GM19035 (cell line): ENCODE measurements at regions not wholly inside any gene's neighbourhood (a gene's known extent, or its start where the extent isn't known, plus 50 kb on each side); places are given as distances from the start of the nearest gene placed in this dataset.

ENCODE experiments used
- ATAC-seq: cut with Tn5 transposase; IDR thresholded peaks from one replicate; pipeline ENCODE4 v1.9.1; 2021; ENCODE audit not compliant: unreplicated experiment

DNA sequence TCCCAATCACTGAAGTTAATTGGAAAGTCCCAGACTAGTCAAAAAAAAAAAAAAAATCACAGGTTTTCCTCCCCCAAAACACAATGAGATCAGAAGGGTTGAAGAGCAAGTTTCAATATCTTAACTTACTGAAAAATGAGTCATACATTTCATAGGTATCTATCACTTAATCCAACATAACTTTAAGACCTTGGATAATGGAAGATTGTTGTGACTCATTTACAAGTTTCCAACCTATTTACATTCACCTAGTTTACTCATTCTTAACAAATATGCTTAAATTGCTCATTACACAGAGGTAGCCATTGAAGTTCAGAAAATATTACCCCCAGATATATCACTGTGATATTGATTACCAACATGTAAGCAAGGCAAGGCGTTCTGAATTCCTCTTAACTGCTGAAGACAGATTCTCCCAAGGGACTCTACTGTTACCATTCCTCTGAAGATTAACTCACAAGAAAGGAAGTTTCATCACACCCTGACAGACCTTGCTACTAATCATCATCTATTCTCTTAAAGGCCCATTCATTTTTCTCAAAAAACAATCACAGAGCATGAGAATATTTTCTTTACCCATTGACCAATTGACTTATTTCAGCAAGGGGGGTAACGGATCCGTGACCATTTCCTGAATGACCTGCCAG is 563.8 kb downstream of the TLE1 start:
- no peak for ATAC-seq

DNA sequence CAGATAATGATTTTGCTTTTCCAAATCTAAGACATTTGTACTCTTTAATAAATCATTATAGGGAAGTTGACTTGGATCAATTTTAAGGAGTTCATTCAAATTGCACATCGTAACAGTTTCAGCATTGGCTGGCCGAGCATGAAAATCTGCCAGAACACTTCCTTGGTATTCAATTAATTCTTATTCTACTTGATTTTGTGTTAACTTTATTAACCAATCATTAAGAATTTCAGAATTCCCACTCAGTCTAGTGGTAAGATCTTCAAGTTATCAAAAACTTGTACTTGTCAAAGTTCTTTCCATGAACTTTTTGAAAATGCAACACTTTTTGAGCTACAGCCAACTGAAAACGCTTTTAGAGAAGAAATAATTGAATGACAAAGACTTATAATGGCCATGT is 565.8 kb downstream of the TLE1 start:
- ATAC-seq = no peak

DNA sequence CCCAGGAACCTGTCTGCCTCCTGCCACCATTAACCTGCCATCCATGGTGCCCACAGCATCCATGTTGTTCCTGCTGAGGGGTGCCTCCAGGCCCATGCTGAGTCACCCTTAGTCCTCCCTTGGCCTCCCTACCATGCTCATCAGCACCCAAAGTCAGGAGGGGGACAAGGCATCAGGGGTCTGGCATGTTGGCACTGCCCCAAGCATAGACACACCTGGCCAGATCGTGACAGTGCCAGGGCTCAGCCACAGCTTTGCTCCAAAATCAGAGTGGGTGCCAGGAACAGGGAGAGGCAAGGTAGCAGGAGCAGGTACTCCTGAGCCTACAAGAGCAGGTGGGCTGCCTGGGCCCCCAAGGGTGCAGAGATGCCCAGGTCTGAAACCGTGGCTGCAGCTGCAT is 566.6 kb downstream of the TLE1 start:
- no peak for ATAC-seq

DNA sequence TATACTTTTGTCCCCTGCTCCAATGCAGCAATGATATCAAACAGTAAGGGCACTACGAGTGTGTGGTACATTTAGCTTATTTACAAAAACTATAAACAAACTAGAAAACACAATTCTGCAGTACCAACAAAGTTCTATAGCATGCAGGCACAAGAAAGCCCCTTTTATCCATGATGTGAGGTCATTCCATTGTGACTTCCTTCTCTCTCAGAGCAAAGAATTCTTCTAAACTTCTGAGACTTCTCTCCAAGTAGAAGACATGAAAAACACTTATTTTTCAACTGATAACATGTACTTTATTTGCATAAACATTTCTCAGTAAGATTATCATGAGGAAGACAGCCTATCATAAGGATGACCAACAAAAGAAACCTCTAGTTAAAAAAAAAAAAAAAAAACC is 569.8 kb downstream of the TLE1 start:
- no peak for ATAC-seq

DNA sequence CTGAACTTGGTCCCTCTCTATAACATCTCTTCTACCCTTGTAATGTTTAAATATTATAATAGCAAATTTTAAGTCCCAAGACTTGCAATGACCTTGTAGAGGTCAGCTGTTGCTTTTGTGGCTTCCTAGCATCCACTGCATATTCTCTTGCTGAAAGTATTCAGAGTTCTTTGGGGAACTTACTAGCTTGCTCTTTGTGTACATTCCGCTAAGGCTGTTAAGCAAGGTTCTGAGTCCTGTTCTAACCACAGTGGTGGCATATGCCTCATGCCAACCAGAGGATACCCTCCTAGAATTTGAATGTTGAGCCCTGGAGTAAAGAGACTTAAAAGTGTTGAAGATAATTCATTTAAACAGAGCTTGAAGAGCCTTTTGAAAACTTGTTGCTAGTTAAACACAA is 570.9 kb downstream of the TLE1 start:
- no peak for ATAC-seq

DNA sequence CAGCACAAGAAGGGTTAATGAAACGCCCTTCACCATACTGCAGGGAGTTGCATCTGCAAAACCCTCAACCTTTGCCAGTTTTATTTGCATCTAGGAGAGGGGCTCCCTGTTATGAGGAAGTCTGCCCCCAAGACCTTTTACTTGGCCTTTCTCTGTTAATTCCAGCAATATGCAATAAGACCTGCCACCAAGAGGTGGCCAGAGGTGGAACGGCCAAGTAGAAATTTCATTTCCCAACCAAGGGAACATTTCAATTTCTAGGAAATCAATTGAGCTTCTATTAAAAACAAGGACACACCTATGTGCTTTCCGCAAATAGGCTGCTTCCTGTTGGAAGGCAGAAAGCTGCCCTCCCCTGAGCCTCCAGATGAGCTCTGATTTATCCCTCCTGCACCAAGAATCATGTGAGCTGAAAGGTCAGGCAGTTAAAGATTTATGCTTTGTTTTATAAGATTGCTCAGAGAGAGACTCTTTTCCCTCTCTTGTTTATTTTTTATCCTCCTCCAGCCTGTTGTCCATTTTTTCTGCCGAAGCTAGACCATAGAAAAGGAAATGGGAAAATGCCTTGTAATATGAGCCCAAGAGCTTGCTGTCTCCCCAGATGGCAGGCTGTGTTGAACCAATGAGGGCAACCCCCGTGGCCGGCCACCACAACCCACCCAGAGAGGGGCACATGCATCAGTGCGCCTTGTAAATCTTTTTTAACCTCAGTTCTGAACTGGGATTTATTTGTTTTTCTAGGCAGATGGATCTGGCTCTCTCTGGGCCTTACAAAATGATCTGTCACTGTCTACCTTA is 572.8 kb downstream of the TLE1 start:
- ATAC-seq = no peak

DNA sequence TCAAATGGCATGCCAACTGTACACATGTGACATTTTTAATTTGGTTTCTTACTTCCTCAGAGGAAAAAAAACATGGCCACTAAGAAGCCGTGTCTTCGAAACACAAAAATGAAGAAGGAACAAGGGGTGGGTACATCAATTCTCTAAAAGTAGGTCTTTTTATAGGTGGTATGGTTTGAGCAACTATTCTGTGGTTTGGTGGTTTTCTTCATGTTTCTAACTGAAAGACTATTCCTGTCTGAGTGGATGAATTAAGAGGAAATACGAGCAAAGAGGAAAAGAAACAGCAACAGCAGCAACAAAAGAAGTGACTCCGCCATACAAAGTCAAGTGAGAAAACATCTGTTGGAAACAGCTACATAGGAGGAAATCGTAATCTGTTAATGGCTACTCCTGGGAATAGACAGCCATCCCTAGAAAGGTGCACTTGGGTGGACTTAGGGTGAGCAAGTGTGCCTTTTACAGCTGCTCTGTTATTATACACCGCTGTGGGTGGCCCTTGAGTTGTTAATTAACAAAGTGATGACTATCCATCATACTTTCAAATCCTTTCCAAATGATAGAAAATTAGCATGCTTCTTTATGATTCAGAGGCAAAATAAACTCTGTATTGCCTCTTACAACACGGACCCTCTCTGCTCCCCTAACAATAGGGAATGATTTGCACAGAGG is 575.8 kb downstream of the TLE1 start:
- ATAC-seq = no peak

DNA sequence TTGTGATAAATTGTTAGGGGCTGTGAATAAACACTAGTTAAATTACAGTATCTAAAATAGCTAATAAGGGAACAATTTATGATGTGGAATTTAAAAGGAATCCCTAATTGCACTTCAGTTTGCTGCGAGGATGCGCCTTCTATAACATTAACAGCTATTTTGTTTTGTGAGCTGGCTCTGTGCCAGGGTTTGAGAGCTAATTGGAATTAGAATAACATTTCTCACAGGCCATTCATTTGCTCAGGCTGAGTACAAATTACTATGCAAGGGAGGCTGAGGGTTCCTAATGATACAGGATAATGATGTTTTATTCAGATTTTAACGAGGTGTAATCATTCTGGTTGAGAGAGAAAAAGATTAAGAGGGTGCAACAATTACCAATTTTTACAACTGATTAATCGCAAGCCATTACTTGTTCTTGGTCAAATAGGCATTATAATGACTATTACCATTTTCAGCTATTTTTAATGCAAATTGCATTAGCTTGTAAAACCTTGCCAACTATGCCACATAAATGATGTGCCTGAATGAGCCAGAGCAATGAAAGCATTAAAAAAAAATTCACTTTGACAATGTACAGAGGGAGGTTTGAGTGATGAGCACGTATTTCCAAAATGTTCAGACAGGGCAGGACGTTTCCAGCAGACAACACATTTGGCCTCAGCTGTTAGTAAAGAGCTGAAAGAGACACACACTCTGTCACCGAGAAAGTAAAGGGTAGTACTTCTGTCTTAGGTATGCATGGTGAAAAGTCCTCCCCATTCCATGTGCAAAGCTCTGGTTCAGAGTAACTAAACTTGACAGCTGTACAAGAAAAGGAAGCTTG is 576.5 kb downstream of the TLE1 start:
- no peak for ATAC-seq

DNA sequence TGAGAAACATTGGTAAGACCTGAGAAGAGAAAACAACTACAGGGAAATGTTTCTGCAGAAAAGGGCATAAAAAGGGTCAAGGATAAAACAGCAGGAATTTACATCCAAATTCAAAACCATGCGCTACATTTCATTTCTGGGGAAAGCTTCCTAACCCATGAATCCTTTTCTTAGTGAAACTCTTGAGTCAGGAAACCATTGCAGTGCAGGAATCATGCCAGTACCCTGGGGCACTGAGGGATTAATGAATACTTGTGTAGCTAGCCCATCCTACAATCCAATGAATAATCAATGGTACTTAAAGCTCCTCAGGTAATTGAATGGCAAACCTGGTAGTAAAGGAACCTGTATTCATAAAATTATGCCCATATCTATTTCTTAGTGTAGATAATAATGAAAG is 580.5 kb downstream of the TLE1 start:
- ATAC-seq = no peak

DNA sequence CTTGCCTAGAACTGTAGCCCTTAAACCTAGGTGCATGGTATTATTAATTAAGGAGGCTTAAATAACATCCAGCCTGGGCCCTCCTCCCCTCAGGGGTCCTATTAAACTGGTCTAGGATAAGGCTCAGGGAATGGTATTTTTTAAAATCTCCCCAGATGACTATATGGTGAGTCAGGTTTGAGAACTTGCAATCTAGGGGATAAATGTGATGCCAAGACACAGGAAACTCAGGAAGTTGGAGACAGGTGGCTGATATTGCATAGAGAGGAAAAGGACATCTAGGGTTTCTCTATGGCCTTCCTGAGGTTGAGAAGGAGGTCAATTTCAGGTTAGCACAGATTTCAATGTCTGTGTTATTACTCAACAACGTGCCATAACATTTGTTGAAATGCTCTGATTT is 581.0 kb downstream of the TLE1 start:
- no peak for ATAC-seq

DNA sequence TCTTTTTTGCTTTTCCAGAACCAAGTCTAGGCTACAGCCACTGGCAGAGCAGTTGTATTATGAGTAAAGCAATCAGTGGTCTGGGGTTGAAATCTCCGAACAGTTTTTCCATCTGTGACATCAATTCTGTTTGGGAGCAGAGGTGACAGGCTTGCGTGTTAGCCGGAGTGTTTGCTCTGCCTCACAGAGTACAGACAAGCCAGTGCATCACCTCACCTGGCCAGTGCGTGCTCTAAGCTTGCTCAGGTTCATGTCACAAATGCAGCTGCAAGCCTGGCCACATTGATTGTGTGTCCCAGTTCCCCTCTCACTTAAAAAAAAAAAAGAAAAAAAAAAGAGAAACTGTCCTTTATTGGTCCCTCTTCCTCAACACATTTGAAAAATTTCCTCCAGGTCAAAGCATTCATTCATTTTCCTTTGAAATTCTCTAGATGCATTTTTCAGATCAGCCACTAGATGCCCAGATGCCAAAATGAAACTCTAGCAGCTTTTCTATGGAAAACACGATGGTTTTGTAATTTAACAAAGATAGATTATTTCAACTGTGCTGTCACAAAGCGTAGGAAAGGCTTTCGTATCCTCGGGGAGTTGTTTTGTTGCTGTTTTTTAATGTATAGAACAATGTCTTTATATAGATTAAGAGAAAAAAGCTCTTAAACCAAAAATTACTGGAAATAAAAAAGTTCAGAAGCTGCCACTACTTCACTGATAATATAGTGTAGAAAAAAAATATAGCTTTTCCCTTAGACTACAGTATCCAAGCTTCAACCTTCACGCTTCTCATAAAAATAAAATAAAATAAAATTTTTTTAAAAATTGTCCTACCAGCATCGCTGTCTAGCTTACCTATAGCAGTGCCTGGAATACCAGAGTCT is 585.5 kb downstream of the TLE1 start:
- no peak for ATAC-seq

DNA sequence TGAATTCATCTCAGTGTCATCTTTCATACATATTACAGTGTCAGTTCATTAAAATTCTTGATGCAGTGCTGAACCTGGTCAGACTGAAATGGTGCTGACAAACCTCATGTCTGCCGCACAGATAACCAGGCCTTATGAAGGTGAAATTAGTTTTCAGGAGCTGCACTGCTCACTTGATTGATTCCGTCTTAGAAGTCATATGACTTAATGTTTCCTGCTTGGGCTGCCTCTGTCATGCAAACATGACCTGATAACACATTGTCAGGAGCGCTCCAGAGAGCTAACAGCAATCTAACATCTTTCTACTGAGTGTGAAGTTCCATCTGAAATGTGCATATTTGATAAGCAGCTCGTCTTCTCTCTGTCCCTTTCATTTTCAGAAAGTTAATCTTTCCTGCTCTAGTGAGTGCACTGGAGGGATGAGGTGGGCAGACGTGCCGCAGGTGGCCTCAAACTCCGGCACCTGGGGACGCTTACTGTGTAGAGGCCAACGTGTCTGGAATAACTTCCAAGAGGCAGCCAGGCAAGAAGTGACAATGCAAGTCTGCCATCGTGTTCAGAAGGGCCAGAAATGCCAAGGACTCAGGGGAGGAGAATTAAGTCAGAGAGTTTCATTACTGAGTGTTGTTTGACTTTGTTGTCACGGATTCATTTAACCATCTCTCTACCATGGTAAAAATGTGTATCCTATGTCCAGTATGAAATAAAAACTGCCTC is 592.1 kb downstream of the TLE1 start:
- ATAC-seq = no peak

DNA sequence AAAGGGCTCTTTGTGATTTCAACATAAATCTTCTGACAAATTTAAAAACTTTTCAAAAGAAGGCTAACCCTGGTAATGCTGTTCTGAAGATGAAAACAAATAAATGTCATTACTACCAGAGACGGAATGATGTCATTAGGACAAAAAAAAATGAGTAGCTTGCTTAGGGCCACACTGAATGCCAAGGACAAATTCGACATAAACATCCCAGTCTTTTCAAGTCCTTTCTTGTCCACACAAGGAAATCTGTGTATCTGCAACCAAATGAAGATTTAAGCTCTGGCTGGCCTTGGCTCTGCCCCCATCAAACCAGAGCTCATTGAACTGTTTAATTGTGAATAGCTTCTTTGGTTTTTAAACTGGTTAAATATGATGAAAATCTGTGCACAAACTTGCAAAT is 592.7 kb downstream of the TLE1 start:
- ATAC-seq = no peak

DNA sequence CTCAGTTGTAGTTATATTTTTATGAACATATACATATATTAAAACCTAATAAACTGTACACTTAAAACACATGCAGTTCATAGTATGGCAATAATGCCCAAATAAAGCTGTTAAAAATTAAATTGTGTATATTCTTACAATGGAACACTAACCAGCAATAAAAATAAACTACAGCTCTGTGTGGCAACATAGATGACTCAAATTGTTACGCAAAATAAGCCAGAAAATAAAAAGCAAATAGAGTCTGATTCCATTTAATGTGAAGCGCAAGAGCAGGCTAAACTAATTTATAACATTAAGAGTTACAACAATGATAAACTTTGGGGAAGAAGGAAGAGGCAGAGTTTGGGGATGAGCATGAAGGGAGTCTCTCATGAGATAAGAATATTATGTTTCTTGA is 597.3 kb downstream of the TLE1 start:
- ATAC-seq = no peak

DNA sequence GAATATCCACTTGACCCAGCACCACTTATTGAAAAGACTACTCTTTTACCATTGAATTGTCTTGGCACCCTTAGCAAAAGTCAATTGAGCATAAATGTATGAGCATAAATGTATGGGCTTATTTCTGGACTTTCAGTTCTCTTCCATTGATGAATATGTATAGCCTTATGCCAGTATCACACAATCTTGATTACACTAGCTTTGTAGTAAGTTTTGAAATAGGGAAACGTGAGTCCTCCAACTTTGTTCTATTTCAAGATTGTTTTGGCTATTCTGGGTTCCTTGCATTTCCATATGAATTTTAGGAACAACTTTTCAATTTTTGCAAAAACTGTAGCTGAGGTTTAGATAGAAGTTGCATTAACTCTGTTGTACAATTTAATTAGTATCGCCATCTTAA is 601.0 kb downstream of the TLE1 start:
- no peak for ATAC-seq

DNA sequence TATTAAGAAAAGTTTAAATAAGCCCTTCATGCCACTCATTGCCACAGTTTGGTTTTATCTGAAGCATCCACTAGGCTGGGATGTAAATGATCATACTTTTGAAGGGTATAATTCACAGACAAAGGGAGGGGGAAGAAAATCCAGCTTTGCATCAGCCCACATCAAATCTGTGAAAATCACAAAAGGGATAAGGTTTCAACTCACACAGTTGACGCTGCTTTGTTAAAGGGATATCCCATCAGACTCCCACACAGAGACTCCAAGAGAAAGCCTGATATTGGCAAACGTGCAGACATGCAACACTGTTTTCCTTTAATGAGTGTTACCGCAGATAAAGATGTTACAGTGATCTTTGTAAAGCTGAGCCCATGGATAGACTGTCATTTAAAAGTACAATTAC is 602.9 kb downstream of the TLE1 start:
- no peak for ATAC-seq

DNA sequence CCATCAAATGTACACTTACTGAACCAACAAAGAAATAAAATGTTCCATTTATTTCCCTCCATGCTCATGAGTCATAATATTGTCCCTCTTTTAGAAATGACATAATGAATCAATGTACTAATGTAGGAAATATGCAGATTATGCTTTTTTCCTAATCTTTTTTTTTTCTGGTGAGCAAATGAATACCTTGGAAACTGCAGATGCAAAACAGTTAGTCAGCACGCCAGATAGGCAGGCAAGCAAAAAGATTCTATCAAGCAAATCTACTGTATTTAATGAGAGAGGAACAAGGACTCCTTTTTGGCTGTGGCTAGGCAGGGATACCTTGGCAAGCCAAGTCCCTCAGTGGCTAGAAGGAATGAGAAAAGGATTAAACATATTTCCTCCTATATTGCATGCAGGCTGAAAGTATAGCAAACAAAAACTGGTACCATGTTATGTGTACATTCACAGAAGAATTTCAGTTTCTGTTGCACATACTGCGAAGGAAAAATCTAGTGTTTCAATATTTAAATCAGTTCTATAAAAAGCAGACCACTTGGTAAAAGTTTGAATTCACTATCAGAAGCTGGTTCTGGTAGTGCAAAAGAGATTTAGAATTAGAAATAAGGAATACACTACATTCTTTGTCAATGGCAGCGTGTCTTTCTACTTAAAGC is 605.4 kb downstream of the TLE1 start:
- peak; percentile 77 for ATAC-seq

DNA sequence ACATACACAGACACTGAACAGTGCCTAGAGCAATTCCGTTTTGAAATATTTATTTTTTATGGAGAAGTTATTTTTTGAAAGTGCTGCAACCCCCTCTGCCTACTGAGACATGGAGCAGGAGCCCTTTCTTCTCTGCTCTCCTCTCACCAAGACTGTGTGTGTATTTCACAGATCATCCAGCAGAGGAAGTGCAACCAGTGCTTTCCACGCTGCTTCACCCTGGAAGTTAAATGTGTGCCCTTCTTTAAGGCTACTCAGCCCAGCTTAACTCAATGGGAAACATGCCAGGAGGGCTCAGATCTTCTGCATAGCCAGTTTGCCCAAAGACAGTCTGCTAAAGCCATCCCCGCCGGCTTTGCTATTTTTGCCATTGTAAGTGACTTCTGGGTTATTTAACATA is 606.3 kb downstream of the TLE1 start:
- no peak for ATAC-seq

DNA sequence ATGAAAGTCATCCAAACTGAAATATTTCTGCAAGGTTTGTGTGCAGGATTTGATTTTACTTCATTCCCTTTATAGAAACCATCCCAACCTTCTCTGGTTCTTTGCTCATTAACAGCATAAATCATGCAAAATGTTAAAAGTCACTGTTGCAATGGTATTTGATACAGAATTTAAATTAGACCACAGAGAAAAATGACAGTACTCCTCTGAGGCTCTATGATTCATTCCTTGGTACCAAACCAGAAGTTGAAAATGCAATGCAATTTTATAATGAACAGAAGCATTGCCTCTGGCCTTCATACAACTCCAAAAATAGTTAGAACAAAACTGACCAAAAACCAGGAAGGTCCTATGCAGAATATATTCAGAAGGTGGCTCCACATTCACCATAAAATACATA is 607.1 kb downstream of the TLE1 start:
- ATAC-seq = no peak
